GM19035 (cell line): ENCODE measurements at regions not wholly inside any gene's neighbourhood (a gene's known extent, or its start where the extent isn't known, plus 50 kb on each side); places are given as distances from the start of the nearest gene placed in this dataset.

ENCODE experiments used
- ATAC-seq: cut with Tn5 transposase; IDR thresholded peaks from one replicate; pipeline ENCODE4 v1.9.1; 2021; ENCODE audit not compliant: unreplicated experiment

GRCh38 chr15:100783291-100783690, 96.3 kb upstream of the ALDH1A3 start:
- no peak for ATAC-seq

- ATAC-seq = no peak
These were observed 95.7 kb upstream of the ALDH1A3 start for GRCh38 chr15:100783760-100784492.

- ATAC-seq = no peak
These were observed 95.0 kb upstream of the ALDH1A3 start for GRCh38 chr15:100784493-100785180.

GRCh38 chr15:100785181-100786138, 94.2 kb upstream of the ALDH1A3 start:
- no peak for ATAC-seq

- no peak for ATAC-seq
These were observed 93.5 kb upstream of the ALDH1A3 start for GRCh38 chr15:100786139-100786531.

- no peak for ATAC-seq
These were observed 92.6 kb upstream of the ALDH1A3 start for GRCh38 chr15:100786901-100787566.

- ATAC-seq = no peak
These were observed 91.8 kb upstream of the ALDH1A3 start for GRCh38 chr15:100787567-100788417.

- ATAC-seq = no peak
These were observed 91.1 kb upstream of the ALDH1A3 start for GRCh38 chr15:100788418-100789105.

GRCh38 chr15:100790786-100791265, 88.8 kb upstream of the ALDH1A3 start:
- no peak for ATAC-seq

- no peak for ATAC-seq
These were observed 85.6 kb upstream of the ALDH1A3 start for GRCh38 chr15:100794008-100794407.

GRCh38 chr15:100801256-100801900, 78.3 kb upstream of the ALDH1A3 start:
- ATAC-seq = no peak

- ATAC-seq = no peak
These were observed 77.0 kb upstream of the ALDH1A3 start for GRCh38 chr15:100802421-100803170.

GRCh38 chr15:100803171-100803440, 76.5 kb upstream of the ALDH1A3 start:
- no peak for ATAC-seq

- no peak for ATAC-seq
These were observed 73.5 kb upstream of the ALDH1A3 start for GRCh38 chr15:100806157-100806556.

GRCh38 chr15:100807028-100807427, 72.6 kb upstream of the ALDH1A3 start:
- ATAC-seq = no peak

GRCh38 chr15:100808691-100809090, 70.9 kb upstream of the ALDH1A3 start:
- ATAC-seq = no peak

- ATAC-seq = no peak
These were observed 70.5 kb upstream of the ALDH1A3 start for GRCh38 chr15:100809151-100809550.

GRCh38 chr15:100809587-100809986, 70.0 kb upstream of the ALDH1A3 start:
- ATAC-seq = no peak
